C4-2B (cell line): ENCODE measurements at regions not wholly inside any gene's neighbourhood (a gene's known extent, or its start where the extent isn't known, plus 50 kb on each side); places are given as distances from the start of the nearest gene placed in this dataset.

Experiments
- ZFX ChIP-seq: fragments of 450-650 bp; IDR thresholded peaks from 2 replicates; pipeline ENCODE4 v1.6.1; 2017
- TF ChIP-seq, protein P1 (sequence below): fragments of 450-650 bp; conservative IDR thresholded peaks from 2 replicates; pipeline ENCODE4 v1.5.1; 2017; ENCODE audit warnings: mild to moderate bottlenecking

DNA sequence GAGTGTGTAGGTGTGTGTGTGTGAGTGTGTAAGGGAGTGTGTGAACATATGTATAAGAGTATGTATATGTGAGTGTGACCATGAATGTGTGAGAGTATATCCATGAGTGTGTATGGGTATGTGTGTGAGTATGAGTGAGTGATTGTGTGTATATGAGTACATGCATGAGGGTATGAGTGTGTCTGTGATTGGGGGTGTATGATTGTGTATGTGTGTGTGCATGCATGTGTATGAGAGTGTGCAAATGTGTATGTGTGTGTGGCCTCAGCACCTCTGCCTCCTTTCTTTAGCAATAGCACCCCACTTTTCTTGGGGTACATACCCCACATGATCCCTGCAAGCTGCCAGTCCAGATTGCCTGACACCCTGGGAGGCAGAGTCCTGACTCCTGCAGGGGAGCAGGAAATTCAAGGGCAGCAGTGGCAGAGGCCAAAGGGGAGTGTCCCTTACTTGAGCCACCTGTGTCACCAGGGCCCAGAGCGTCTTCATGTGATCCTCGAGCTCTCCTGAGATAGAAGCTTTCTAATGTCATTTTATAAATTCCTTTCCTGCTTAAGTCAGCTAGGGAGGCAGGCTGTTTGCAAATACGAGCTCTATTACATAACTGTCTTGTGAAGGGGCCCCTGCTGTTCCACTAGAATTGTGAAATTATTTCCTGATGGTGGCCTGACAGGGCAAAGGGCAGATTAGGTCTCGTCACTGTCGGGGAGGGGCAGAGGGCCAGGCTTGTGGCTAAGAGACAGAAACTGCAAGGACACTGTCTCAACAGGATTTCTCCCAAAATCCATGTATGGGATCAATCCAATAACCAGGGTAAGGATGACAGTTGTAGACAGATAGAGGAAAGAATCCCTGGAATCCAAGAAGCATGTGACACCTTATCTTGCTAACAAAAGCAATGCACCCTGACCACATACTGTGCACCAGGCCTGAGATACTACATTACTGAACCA lies 389.1 kb downstream of the GADD45G start:
- TF ChIP-seq, protein P1, sequence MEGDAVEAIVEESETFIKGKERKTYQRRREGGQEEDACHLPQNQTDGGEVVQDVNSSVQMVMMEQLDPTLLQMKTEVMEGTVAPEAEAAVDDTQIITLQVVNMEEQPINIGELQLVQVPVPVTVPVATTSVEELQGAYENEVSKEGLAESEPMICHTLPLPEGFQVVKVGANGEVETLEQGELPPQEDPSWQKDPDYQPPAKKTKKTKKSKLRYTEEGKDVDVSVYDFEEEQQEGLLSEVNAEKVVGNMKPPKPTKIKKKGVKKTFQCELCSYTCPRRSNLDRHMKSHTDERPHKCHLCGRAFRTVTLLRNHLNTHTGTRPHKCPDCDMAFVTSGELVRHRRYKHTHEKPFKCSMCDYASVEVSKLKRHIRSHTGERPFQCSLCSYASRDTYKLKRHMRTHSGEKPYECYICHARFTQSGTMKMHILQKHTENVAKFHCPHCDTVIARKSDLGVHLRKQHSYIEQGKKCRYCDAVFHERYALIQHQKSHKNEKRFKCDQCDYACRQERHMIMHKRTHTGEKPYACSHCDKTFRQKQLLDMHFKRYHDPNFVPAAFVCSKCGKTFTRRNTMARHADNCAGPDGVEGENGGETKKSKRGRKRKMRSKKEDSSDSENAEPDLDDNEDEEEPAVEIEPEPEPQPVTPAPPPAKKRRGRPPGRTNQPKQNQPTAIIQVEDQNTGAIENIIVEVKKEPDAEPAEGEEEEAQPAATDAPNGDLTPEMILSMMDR = no peak
- no peak for TF ChIP-seq ZFX
